ENCODE measurements at regions not wholly inside any gene's neighbourhood (a gene's known extent, or its start where the extent isn't known, plus 50 kb on each side); places are given as distances from the start of the nearest gene placed in this dataset.
"Not testable (repeated sequence)": the region's sequence is repeated elsewhere in the genome, so short reads cannot be mapped to it uniquely, and the experiment has no call there.

- DNase-seq = no peak
Measured at GRCh38 chr12:61111218-61111617, 1149.0 kb upstream of the USP15 start.

GRCh38 chr12:61137677-61138414 is 1122.4 kb upstream of the USP15 start:
- DNase-seq = no peak

GRCh38 chr12:61138415-61138759 is 1121.8 kb upstream of the USP15 start:
- no peak for DNase-seq

- no peak for DNase-seq
Measured at GRCh38 chr12:61161961-61162360, 1098.2 kb upstream of the USP15 start.

- DNase-seq = no peak
Measured at GRCh38 chr12:61188801-61189595, 1071.2 kb upstream of the USP15 start.

- DNase-seq = no peak
Measured at GRCh38 chr12:61213646-61214045, 1046.6 kb upstream of the USP15 start.

GRCh38 chr12:61220337-61220736 is 1039.9 kb upstream of the USP15 start:
- no peak for DNase-seq

- DNase-seq = no peak
Measured at GRCh38 chr12:61232040-61232439, 1028.2 kb upstream of the USP15 start.

GRCh38 chr12:61250303-61250702 is 1009.9 kb upstream of the USP15 start:
- DNase-seq = no peak

- DNase-seq = no peak
Measured at GRCh38 chr12:61251076-61251475, 1009.1 kb upstream of the USP15 start.

- DNase-seq = no peak
Measured at GRCh38 chr12:61254225-61254624, 1006.0 kb upstream of the USP15 start.

- not testable (repeated sequence) for DNase-seq
Measured at GRCh38 chr12:61264294-61264693, 995.9 kb upstream of the USP15 start.

GRCh38 chr12:61267474-61267873 is 992.7 kb upstream of the USP15 start:
- DNase-seq = no peak

- DNase-seq = no peak
Measured at GRCh38 chr12:61272441-61272840, 987.8 kb upstream of the USP15 start.

GRCh38 chr12:61282790-61283575 is 977.2 kb upstream of the USP15 start:
- no peak for DNase-seq

- DNase-seq = no peak
Measured at GRCh38 chr12:61290473-61290872, 969.7 kb upstream of the USP15 start.

GRCh38 chr12:61291647-61292046 is 968.6 kb upstream of the USP15 start:
- no peak for DNase-seq

GRCh38 chr12:61294011-61294410 is 966.2 kb upstream of the USP15 start:
- not testable (repeated sequence) for DNase-seq

- DNase-seq = no peak
Measured at GRCh38 chr12:61301817-61302216, 958.4 kb upstream of the USP15 start.

- DNase-seq = no peak
Measured at GRCh38 chr12:61302282-61302681, 957.9 kb upstream of the USP15 start.

- DNase-seq = no peak
Measured at GRCh38 chr12:61308220-61308619, 952.0 kb upstream of the USP15 start.

GRCh38 chr12:61311413-61311812 is 948.8 kb upstream of the USP15 start:
- no peak for DNase-seq

- no peak for DNase-seq
Measured at GRCh38 chr12:61348871-61349270, 911.3 kb upstream of the USP15 start.

- no peak for DNase-seq
Measured at GRCh38 chr12:61355105-61355504, 905.1 kb upstream of the USP15 start.
